ENCODE measurements at regions not wholly inside any gene's neighbourhood (a gene's known extent, or its start where the extent isn't known, plus 50 kb on each side); places are given as distances from the start of the nearest gene placed in this dataset.

DNA sequence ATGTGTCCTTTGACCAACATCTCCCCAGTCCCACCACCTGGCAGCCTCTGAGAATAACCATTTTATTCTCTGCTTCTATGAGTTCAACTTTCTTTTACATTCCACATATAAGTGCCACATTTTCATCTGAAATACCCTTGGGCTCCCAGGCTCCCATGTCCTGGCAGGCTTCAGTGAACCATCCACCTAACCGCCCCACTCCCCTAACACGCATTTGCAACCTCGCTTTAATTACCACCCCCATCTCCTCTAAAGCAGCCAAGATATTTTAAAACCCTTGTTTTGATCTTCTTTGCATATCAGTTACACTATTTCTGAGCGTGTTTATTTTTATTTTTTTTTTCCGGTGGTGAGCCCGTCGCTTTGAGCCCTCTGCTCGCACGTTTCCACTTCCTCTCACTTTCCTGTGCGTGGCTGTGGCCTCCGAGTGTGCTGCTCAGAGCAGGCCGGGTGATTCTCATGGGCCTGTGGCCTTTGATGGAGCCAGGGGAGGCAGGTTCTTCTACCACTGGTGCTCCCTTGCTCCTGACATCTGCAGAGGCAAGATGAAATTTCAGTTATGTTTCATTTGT is 195.4 kb upstream of the LPP start:
- no peak for TF ChIP-seq POLR2A (IDR thresholded peaks at IDR 0.05; ENCODE audit: low read depth, low read length)
- no peak for TF ChIP-seq POLR2AphosphoS5 (IDR thresholded peaks at IDR 0.05; ENCODE audit: low read depth, low read length)
- TF ChIP-seq TAF1 (IDR thresholded peaks at IDR 0.05; ENCODE audit: borderline replicate concordance, low read depth, low read length), result no peak
